ENCODE measurements at regions not wholly inside any gene's neighbourhood (a gene's known extent, or its start where the extent isn't known, plus 50 kb on each side); places are given as distances from the start of the nearest gene placed in this dataset.
A peak's percentile ranks its signal among the peaks of the same experiment; 100 is the strongest.

DNA sequence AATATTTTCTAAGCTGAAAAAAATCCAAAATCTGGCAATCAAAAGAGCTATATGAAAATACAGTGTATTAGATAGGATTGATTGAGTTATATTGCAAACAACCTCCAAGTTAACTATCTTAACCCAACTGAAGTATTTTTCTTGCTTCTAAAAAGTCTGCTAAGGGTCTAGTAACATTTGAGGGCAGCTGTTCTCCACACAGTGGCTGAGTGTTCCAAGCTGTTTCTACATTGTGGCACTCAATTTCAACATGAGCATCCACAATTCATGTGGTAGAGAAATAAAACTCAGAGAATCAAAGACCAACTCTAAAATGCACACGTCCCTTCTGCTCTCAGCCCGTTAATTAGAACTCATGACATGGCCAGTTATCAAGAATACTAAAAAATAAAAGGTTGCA lies 340.0 kb downstream of the C12orf50 start:
- Histone ChIP-seq H3K4me3 (ENCODE audit: control insufficient read depth in 2 of 3, extremely low read depth in 1 of 3, insufficient read depth in 2 of 3, low read depth in 1 of 3, low read length in 3 of 3) (no peak overlapping the region), H3K4me1 (ENCODE audit: control insufficient read depth, extremely low read depth, insufficient read depth, low read length) (no peaks in the 10 kb centered on the region), H3K4me2 (ENCODE audit: control insufficient read depth, extremely low read depth, insufficient read depth, low read depth, low read length) (no peak overlapping the region), H3K9me3 (ENCODE audit: control insufficient read depth, low read depth, low read length) (no peaks in the 10 kb centered on the region), H2AFZ (ENCODE audit: control insufficient read depth, low read length) (no peak overlapping the region), H3K36me3 (ENCODE audit: control insufficient read depth in 2 of 2, extremely low read depth in 1 of 2, insufficient read depth in 2 of 2, low read length in 2 of 2) (no peaks in the 10 kb centered on the region), H3K9ac (ENCODE audit: control insufficient read depth, extremely low read depth, insufficient read depth, low read length) (no peak overlapping the region), H4K20me1 (ENCODE audit: control insufficient read depth, extremely low read depth, insufficient read depth, low read length) (no peaks in the 10 kb centered on the region), H3K27ac (ENCODE audit: control insufficient read depth, insufficient read depth, low read length) (no peak overlapping the region), H3K27me3 (ENCODE audit: control insufficient read depth, extremely low read depth, insufficient read depth, low read length) (no peaks in the 10 kb centered on the region), H3K79me2 (ENCODE audit: control insufficient read depth, insufficient read depth, low read length) (no peaks in the 10 kb centered on the region), H3K9me1 (ENCODE audit: control insufficient read depth, extremely low read depth, insufficient read depth, low read length) (no peaks in the 10 kb centered on the region)
- TF ChIP-seq, protein P1, sequence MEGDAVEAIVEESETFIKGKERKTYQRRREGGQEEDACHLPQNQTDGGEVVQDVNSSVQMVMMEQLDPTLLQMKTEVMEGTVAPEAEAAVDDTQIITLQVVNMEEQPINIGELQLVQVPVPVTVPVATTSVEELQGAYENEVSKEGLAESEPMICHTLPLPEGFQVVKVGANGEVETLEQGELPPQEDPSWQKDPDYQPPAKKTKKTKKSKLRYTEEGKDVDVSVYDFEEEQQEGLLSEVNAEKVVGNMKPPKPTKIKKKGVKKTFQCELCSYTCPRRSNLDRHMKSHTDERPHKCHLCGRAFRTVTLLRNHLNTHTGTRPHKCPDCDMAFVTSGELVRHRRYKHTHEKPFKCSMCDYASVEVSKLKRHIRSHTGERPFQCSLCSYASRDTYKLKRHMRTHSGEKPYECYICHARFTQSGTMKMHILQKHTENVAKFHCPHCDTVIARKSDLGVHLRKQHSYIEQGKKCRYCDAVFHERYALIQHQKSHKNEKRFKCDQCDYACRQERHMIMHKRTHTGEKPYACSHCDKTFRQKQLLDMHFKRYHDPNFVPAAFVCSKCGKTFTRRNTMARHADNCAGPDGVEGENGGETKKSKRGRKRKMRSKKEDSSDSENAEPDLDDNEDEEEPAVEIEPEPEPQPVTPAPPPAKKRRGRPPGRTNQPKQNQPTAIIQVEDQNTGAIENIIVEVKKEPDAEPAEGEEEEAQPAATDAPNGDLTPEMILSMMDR (optimal IDR thresholded peaks at IDR 0.05 in 1 of 3, IDR thresholded peaks at IDR 0.05 in 1 of 3, conservative IDR thresholded peaks at IDR 0.05 in 1 of 3; ENCODE audit: extremely low read depth in 1 of 3, insufficient read depth in 2 of 3, low read length in 3 of 3): no peak
- no peak for TF ChIP-seq EZH2 (IDR thresholded peaks at IDR 0.05; ENCODE audit: low read length)
- dilution Hi-C loops (cut with MboI; ENCODE audit: extremely low pct_ligation_motif_present, low sequenced_read_pairs): no loop called here
- FAIRE-seq: no peak
- DNase-seq (ENCODE audit: low read depth, low spot score): no peak

DNA sequence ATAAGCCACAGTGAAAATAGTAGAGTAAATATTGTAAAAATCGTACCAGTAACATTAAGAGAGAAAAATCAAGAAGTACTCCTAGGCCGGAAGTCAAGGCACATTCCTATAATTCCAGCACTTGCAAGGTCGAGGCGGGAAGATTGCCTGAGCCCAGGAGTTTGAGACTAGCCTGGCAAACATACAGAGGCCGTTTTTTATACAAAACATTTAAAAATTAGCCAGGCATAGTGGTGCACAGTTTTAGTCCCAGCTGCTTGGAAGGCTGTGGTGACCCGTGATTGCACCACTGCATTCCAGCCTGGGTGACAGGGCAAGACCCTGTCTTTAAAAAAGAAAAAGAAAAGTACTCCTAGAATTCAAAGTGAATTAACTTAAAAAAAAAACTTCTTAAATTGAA lies 341.8 kb downstream of the C12orf50 start:
- dilution Hi-C loops (cut with MboI; ENCODE audit: extremely low pct_ligation_motif_present, low sequenced_read_pairs): no loop called here
- no peak overlapping the region for H3K9ac ChIP-seq (ENCODE audit: control insufficient read depth, extremely low read depth, insufficient read depth, low read length)
- FAIRE-seq (no peak), DNase-seq (ENCODE audit: low read depth, low spot score) (no peak)
- no peak for TF ChIP-seq EZH2 (IDR thresholded peaks at IDR 0.05; ENCODE audit: low read length)
- TF ChIP-seq, protein P1 (optimal IDR thresholded peaks at IDR 0.05 in 1 of 3, IDR thresholded peaks at IDR 0.05 in 1 of 3, conservative IDR thresholded peaks at IDR 0.05 in 1 of 3; ENCODE audit: extremely low read depth in 1 of 3, insufficient read depth in 2 of 3, low read length in 3 of 3): no peak
- no peaks in the 10 kb centered on the region for H3K27me3 ChIP-seq (ENCODE audit: control insufficient read depth, extremely low read depth, insufficient read depth, low read length)
- H3K79me2 ChIP-seq (ENCODE audit: control insufficient read depth, insufficient read depth, low read length): no peaks in the 10 kb centered on the region
- no peaks in the 10 kb centered on the region for H3K36me3 ChIP-seq (ENCODE audit: control insufficient read depth in 2 of 2, extremely low read depth in 1 of 2, insufficient read depth in 2 of 2, low read length in 2 of 2)
- H3K27ac ChIP-seq (ENCODE audit: control insufficient read depth, insufficient read depth, low read length): no peak overlapping the region
- no peak overlapping the region for H3K4me3 ChIP-seq (ENCODE audit: control insufficient read depth in 2 of 3, extremely low read depth in 1 of 3, insufficient read depth in 2 of 3, low read depth in 1 of 3, low read length in 3 of 3)
- H2AFZ ChIP-seq (ENCODE audit: control insufficient read depth, low read length): peak overlapping the region; percentile 19
- no peaks in the 10 kb centered on the region for H3K4me1 ChIP-seq (ENCODE audit: control insufficient read depth, extremely low read depth, insufficient read depth, low read length)
- no peaks in the 10 kb centered on the region for H4K20me1 ChIP-seq (ENCODE audit: control insufficient read depth, extremely low read depth, insufficient read depth, low read length)
- H3K9me3 ChIP-seq (ENCODE audit: control insufficient read depth, low read depth, low read length): no peaks in the 10 kb centered on the region
- no peaks in the 10 kb centered on the region for H3K9me1 ChIP-seq (ENCODE audit: control insufficient read depth, extremely low read depth, insufficient read depth, low read length)
- H3K4me2 ChIP-seq (ENCODE audit: control insufficient read depth, extremely low read depth, insufficient read depth, low read depth, low read length): no peak overlapping the region

Data from keratinocyte (primary cell).